ENCODE measurements at regions not wholly inside any gene's neighbourhood (a gene's known extent, or its start where the extent isn't known, plus 50 kb on each side); places are given as distances from the start of the nearest gene placed in this dataset.

- Mint-ChIP-seq H3K9me3 (ENCODE audit: low read depth) (no peaks in the 10 kb centered on the region), H3K4me3 (ENCODE audit: unreplicated experiment) (no peak overlapping the region), H3K4me1 (ENCODE audit: low read depth) (peaks cover 13% of the 10 kb centered on the region), H3K27me3 (ENCODE audit: low read depth) (no peaks in the 10 kb centered on the region), H3K36me3 (ENCODE audit: low read depth) (no peaks in the 10 kb centered on the region), H3K27ac (ENCODE audit: unreplicated experiment) (no peak overlapping the region)
- no peak for DNase-seq (ENCODE audit: low spot score)
- TF ChIP-seq CTCF (IDR thresholded peaks at IDR 0.05) = no peak
Measured at GRCh38 chr9:70465398-70465797, 50.9 kb upstream of the KLF9 start.

Measured in chondrocyte (in vitro differentiated cells).